Stimulated activated CD8-positive, alpha-beta memory T cell treated with anti-CD3 and anti-CD28 coated beads, Interleukin-12 subunit alpha, Interleukin-12 subunit beta, amount 100 ng/mL, for 1 hour (primary cell): ENCODE measurements at regions not wholly inside any gene's neighbourhood (a gene's known extent, or its start where the extent isn't known, plus 50 kb on each side); places are given as distances from the start of the nearest gene placed in this dataset.
"Not testable (repeated sequence)": the region's sequence is repeated elsewhere in the genome, so short reads cannot be mapped to it uniquely, and the experiment has no call there.

ENCODE experiments used
- DNase-seq: peaks from one replicate; pipeline ENCODE4 v3.0.0-alpha.2; 2020; ENCODE audit warnings: low read depth

- DNase-seq: not testable (repeated sequence)
Measured at GRCh38 chr18:60062831-60063230, 163.0 kb downstream of the PMAIP1 start.

GRCh38 chr18:60062396-60062795, 162.6 kb downstream of the PMAIP1 start:
- no peak for DNase-seq

GRCh38 chr18:60060578-60060977, 160.8 kb downstream of the PMAIP1 start:
- DNase-seq: no peak

- no peak for DNase-seq
Measured at GRCh38 chr18:60060026-60060425, 160.2 kb downstream of the PMAIP1 start.

- DNase-seq: no peak
Measured at GRCh38 chr18:60059216-60059615, 159.4 kb downstream of the PMAIP1 start.

GRCh38 chr18:60053747-60054304, 154.0 kb downstream of the PMAIP1 start:
- DNase-seq: no peak

- no peak for DNase-seq
Measured at GRCh38 chr18:60050821-60051220, 151.0 kb downstream of the PMAIP1 start.

- DNase-seq: no peak
Measured at GRCh38 chr18:60049172-60049571, 149.4 kb downstream of the PMAIP1 start.

GRCh38 chr18:60047556-60047955, 147.8 kb downstream of the PMAIP1 start:
- DNase-seq: no peak

- no peak for DNase-seq
Measured at GRCh38 chr18:60044290-60045006, 144.7 kb downstream of the PMAIP1 start.

- no peak for DNase-seq
Measured at GRCh38 chr18:60040971-60041370, 141.2 kb downstream of the PMAIP1 start.

GRCh38 chr18:60038731-60039130, 138.9 kb downstream of the PMAIP1 start:
- DNase-seq: no peak

- no peak for DNase-seq
Measured at GRCh38 chr18:60027397-60027796, 127.6 kb downstream of the PMAIP1 start.

- DNase-seq: no peak
Measured at GRCh38 chr18:60024857-60025256, 125.1 kb downstream of the PMAIP1 start.

GRCh38 chr18:60024345-60024744, 124.5 kb downstream of the PMAIP1 start:
- no peak for DNase-seq

- no peak for DNase-seq
Measured at GRCh38 chr18:60022671-60023276, 123.0 kb downstream of the PMAIP1 start.

- DNase-seq: no peak
Measured at GRCh38 chr18:60021556-60021955, 121.8 kb downstream of the PMAIP1 start.

GRCh38 chr18:60020107-60020925, 120.5 kb downstream of the PMAIP1 start:
- no peak for DNase-seq

GRCh38 chr18:60019463-60019840, 119.7 kb downstream of the PMAIP1 start:
- no peak for DNase-seq

GRCh38 chr18:60018618-60019462, 119.0 kb downstream of the PMAIP1 start:
- no peak for DNase-seq

- not testable (repeated sequence) for DNase-seq
Measured at GRCh38 chr18:60018134-60018533, 118.3 kb downstream of the PMAIP1 start.

- DNase-seq: no peak
Measured at GRCh38 chr18:60017371-60017770, 117.6 kb downstream of the PMAIP1 start.
